ENCODE measurements at regions not wholly inside any gene's neighbourhood (a gene's known extent, or its start where the extent isn't known, plus 50 kb on each side); places are given as distances from the start of the nearest gene placed in this dataset.
A peak's percentile ranks its signal among the peaks of the same experiment; 100 is the strongest.
"Not testable (repeated sequence)": the region's sequence is repeated elsewhere in the genome, so short reads cannot be mapped to it uniquely, and the experiment has no call there.

GRCh38 chr13:88817560-88817959 is 1146.4 kb downstream of the SLITRK5 start:
- Mint-ChIP-seq H3K4me3 (no peak overlapping the region), H3K9me3 (peaks cover 0 to 4% (median 0%) of the 10 kb centered on the region in 6 donors), H3K27ac (no peak overlapping the region), H3K4me1 (peaks cover 0 to 12% of the 10 kb centered on the region in 2 donors), H3K27me3 (ENCODE audit: low read depth in 3 of 3) (peaks cover 0 to 5% (median under 1%) of the 10 kb centered on the region in 3 donors), H3K36me3 (peaks cover 0 to 8% (median 6%) of the 10 kb centered on the region in 3 donors)
- DNase-seq, result no peak

- H3K27me3 Mint-ChIP-seq (ENCODE audit: low read depth in 3 of 3), result no peaks in the 10 kb centered on the region
- no peak overlapping the region for H3K27ac Mint-ChIP-seq
- H3K4me1 Mint-ChIP-seq, result peaks cover 4 to 14% of the 10 kb centered on the region in 2 donors
- H3K36me3 Mint-ChIP-seq, result peaks cover 0 to 4% (median 0%) of the 10 kb centered on the region in 3 donors
- no peak for DNase-seq
- H3K9me3 Mint-ChIP-seq, result peaks cover 0 to 2% (median 0%) of the 10 kb centered on the region in 6 donors
- no peak overlapping the region for H3K4me3 Mint-ChIP-seq
Measured at GRCh38 chr13:88823114-88823513, 1151.9 kb downstream of the SLITRK5 start.

GRCh38 chr13:88824218-88824617 is 1153.0 kb downstream of the SLITRK5 start:
- Mint-ChIP-seq H3K4me3 (peak overlapping the region in 2 of 5 donors; percentile 31 to 44), H3K4me1 (peaks cover 4 to 14% of the 10 kb centered on the region in 2 donors), H3K36me3 (peaks cover 0 to 4% (median 0%) of the 10 kb centered on the region in 3 donors), H3K27ac (peak overlapping the region in 2 of 6 donors; percentile 29 to 63), H3K27me3 (ENCODE audit: low read depth in 3 of 3) (no peaks in the 10 kb centered on the region), H3K9me3 (peaks cover 0 to 2% (median 0%) of the 10 kb centered on the region in 6 donors)
- DNase-seq, result peak in 1 of 3 donors; percentile 2

- Mint-ChIP-seq H3K27ac (no peak overlapping the region), H3K4me3 (no peak overlapping the region), H3K4me1 (no peaks in the 10 kb centered on the region), H3K27me3 (ENCODE audit: low read depth in 3 of 3) (no peaks in the 10 kb centered on the region), H3K36me3 (peaks cover 0 to 3% (median 0%) of the 10 kb centered on the region in 3 donors), H3K9me3 (peaks cover 0 to 3% (median 0%) of the 10 kb centered on the region in 6 donors)
- no peak for DNase-seq
Measured at GRCh38 chr13:88840085-88840484, 1168.9 kb downstream of the SLITRK5 start.

GRCh38 chr13:88852293-88852692 is 1181.1 kb downstream of the SLITRK5 start:
- H3K27me3 Mint-ChIP-seq (ENCODE audit: low read depth in 3 of 3); H3K4me1 Mint-ChIP-seq; H3K4me3 Mint-ChIP-seq; DNase-seq: not testable (repeated sequence)
- H3K27ac Mint-ChIP-seq, result peak overlapping the region in 1 of 6 donors; percentile 61
- H3K9me3 Mint-ChIP-seq, result peaks cover 0 to 15% (median 5%) of the 10 kb centered on the region in 6 donors
- H3K36me3 Mint-ChIP-seq, result peaks cover 0 to 18% (median 15%) of the 10 kb centered on the region in 3 donors

GRCh38 chr13:88857256-88857655 is 1186.1 kb downstream of the SLITRK5 start:
- Mint-ChIP-seq H3K27me3 (ENCODE audit: low read depth in 3 of 3) (no peaks in the 10 kb centered on the region), H3K27ac (no peak overlapping the region), H3K4me1 (no peaks in the 10 kb centered on the region), H3K4me3 (no peak overlapping the region), H3K9me3 (peaks cover 0 to 15% (median 4%) of the 10 kb centered on the region in 6 donors), H3K36me3 (peaks cover 0 to 15% (median 10%) of the 10 kb centered on the region in 3 donors)
- DNase-seq, result no peak

- Mint-ChIP-seq H3K4me1 (peaks cover 1 to 2% of the 10 kb centered on the region in 2 donors), H3K27me3 (ENCODE audit: low read depth in 3 of 3) (peaks cover 0 to 2% (median 0%) of the 10 kb centered on the region in 3 donors), H3K36me3 (peaks cover 0 to 4% (median 0%) of the 10 kb centered on the region in 3 donors), H3K9me3 (peaks cover 0 to 5% (median 0%) of the 10 kb centered on the region in 6 donors), H3K4me3 (no peak overlapping the region), H3K27ac (no peak overlapping the region)
- DNase-seq, result no peak
Measured at GRCh38 chr13:88862095-88862620, 1191.0 kb downstream of the SLITRK5 start.

GRCh38 chr13:88863116-88863515 is 1191.9 kb downstream of the SLITRK5 start:
- peaks cover 10 to 11% of the 10 kb centered on the region in 2 donors for H3K4me1 Mint-ChIP-seq

GRCh38 chr13:88866195-88866594 is 1195.0 kb downstream of the SLITRK5 start:
- H3K36me3 Mint-ChIP-seq, result peaks cover 0 to 8% (median 3%) of the 10 kb centered on the region in 3 donors

More at GRCh38 chr13:88863116-88863515, 1191.9 kb downstream of the SLITRK5 start:
- no peak overlapping the region for H3K27ac Mint-ChIP-seq
- peaks cover 0 to 4% (median 0%) of the 10 kb centered on the region in 3 donors for H3K36me3 Mint-ChIP-seq
- peaks cover 0 to 2% (median 0%) of the 10 kb centered on the region in 3 donors for H3K27me3 Mint-ChIP-seq (ENCODE audit: low read depth in 3 of 3)
- no peak for DNase-seq
- H3K9me3 Mint-ChIP-seq, result peaks cover 0 to 5% (median 0%) of the 10 kb centered on the region in 6 donors
- H3K4me3 Mint-ChIP-seq, result no peak overlapping the region

GRCh38 chr13:88883741-88884140 is 1212.6 kb downstream of the SLITRK5 start:
- no peak overlapping the region for H3K4me3 Mint-ChIP-seq
- peaks cover 0 to 10% (median 3%) of the 10 kb centered on the region in 3 donors for H3K36me3 Mint-ChIP-seq
- peaks cover 0 to 6% of the 10 kb centered on the region in 2 donors for H3K4me1 Mint-ChIP-seq
- H3K9me3 Mint-ChIP-seq, result peaks cover 0 to 8% (median 1%) of the 10 kb centered on the region in 6 donors
- H3K27me3 Mint-ChIP-seq (ENCODE audit: low read depth in 3 of 3), result no peaks in the 10 kb centered on the region
- H3K27ac Mint-ChIP-seq, result no peak overlapping the region
- DNase-seq, result no peak

More at GRCh38 chr13:88866195-88866594, 1195.0 kb downstream of the SLITRK5 start:
- Mint-ChIP-seq H3K9me3 (peaks cover 0 to 7% (median 0%) of the 10 kb centered on the region in 6 donors), H3K27me3 (ENCODE audit: low read depth in 3 of 3) (peaks cover 0 to 2% (median 0%) of the 10 kb centered on the region in 3 donors), H3K4me1 (peaks cover 18 to 24% of the 10 kb centered on the region in 2 donors), H3K27ac (no peak overlapping the region), H3K4me3 (no peak overlapping the region)
- no peak for DNase-seq

- no peak for DNase-seq
- Mint-ChIP-seq H3K4me1 (peaks cover 0 to 6% of the 10 kb centered on the region in 2 donors), H3K27ac (no peak overlapping the region), H3K27me3 (ENCODE audit: low read depth in 3 of 3) (no peaks in the 10 kb centered on the region), H3K36me3 (peaks cover 0 to 4% (median 0%) of the 10 kb centered on the region in 3 donors), H3K4me3 (no peak overlapping the region), H3K9me3 (peaks cover 0 to 5% (median 0%) of the 10 kb centered on the region in 6 donors)
Measured at GRCh38 chr13:88887045-88887662, 1216.0 kb downstream of the SLITRK5 start.

GRCh38 chr13:88895261-88895941 is 1224.2 kb downstream of the SLITRK5 start:
- Mint-ChIP-seq H3K27ac (no peak overlapping the region), H3K36me3 (no peaks in the 10 kb centered on the region), H3K4me1 (no peaks in the 10 kb centered on the region), H3K27me3 (ENCODE audit: low read depth in 3 of 3) (no peaks in the 10 kb centered on the region), H3K4me3 (no peak overlapping the region), H3K9me3 (peaks cover 0 to 1% (median 0%) of the 10 kb centered on the region in 6 donors)
- no peak for DNase-seq

- Mint-ChIP-seq H3K27ac (no peak overlapping the region), H3K9me3 (no peaks in the 10 kb centered on the region), H3K36me3 (no peaks in the 10 kb centered on the region), H3K4me1 (no peaks in the 10 kb centered on the region), H3K4me3 (no peak overlapping the region), H3K27me3 (ENCODE audit: low read depth in 3 of 3) (no peaks in the 10 kb centered on the region)
- DNase-seq, result no peak
Measured at GRCh38 chr13:88896466-88896865, 1225.3 kb downstream of the SLITRK5 start.

Measured in immature natural killer cell (primary cell).